ENCODE measurements at regions not wholly inside any gene's neighbourhood (a gene's known extent, or its start where the extent isn't known, plus 50 kb on each side); places are given as distances from the start of the nearest gene placed in this dataset.

DNA sequence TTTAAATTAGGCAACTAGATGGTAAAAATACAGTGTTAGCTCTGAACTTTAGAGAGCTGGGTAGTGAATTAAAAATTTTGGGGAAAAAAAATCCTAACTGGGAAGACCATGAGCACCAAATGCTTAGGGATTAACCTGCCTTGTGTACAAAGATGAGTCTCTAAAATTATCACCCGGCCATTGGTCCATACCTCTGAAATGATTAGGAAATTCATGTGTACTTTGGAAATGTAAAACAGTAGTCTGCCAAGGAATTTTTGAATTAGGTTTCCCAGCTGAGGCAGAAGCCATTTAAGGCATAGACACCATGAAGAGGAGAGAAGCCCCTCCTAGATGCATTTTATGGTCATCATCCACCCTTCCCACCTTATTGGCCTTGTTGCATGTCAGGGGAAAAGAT is 670.5 kb upstream of the SALL1 start:
- TF ChIP-seq, protein P1, sequence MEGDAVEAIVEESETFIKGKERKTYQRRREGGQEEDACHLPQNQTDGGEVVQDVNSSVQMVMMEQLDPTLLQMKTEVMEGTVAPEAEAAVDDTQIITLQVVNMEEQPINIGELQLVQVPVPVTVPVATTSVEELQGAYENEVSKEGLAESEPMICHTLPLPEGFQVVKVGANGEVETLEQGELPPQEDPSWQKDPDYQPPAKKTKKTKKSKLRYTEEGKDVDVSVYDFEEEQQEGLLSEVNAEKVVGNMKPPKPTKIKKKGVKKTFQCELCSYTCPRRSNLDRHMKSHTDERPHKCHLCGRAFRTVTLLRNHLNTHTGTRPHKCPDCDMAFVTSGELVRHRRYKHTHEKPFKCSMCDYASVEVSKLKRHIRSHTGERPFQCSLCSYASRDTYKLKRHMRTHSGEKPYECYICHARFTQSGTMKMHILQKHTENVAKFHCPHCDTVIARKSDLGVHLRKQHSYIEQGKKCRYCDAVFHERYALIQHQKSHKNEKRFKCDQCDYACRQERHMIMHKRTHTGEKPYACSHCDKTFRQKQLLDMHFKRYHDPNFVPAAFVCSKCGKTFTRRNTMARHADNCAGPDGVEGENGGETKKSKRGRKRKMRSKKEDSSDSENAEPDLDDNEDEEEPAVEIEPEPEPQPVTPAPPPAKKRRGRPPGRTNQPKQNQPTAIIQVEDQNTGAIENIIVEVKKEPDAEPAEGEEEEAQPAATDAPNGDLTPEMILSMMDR (IDR thresholded peaks at IDR 0.05): no peak
- Histone ChIP-seq H3K27me3 (ENCODE audit: control insufficient read depth, insufficient read depth, low read length) (no peaks in the 10 kb centered on the region), H3K36me3 (ENCODE audit: control insufficient read depth, insufficient read depth, low read length) (no peaks in the 10 kb centered on the region), H2AFZ (no peak overlapping the region), H3K4me2 (ENCODE audit: low read length) (no peak overlapping the region), H3K4me3 (ENCODE audit: low read depth, low read length) (no peak overlapping the region), H3K27ac (no peak overlapping the region), H3K9ac (no peak overlapping the region), H3K4me1 (no peaks in the 10 kb centered on the region), H3K9me3 (ENCODE audit: control insufficient read depth, low read length) (no peaks in the 10 kb centered on the region), H3K79me2 (no peaks in the 10 kb centered on the region)

DNA sequence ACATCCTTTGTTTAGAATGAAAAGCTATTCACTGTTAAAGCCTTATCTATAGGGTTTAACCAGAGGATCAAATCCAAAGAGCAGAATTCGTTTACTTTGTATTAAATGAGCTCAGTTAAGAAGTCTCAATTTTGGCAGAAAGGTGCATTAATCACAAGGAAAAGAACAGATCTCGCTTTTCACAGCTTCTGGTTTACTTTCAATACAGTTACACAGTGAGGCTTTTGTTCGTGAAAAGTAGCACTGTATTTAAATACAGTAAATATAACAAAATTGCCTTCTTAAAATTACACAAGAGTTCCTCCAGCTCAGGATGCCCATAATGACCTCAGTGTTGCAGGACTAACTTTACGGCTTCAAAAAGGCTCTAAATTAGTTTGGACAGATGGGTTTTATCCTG is 669.1 kb upstream of the SALL1 start:
- H3K4me3 ChIP-seq (ENCODE audit: low read depth, low read length): no peak overlapping the region
- no peak overlapping the region for H3K27ac ChIP-seq
- TF ChIP-seq, protein P1 (IDR thresholded peaks at IDR 0.05): no peak

DNA sequence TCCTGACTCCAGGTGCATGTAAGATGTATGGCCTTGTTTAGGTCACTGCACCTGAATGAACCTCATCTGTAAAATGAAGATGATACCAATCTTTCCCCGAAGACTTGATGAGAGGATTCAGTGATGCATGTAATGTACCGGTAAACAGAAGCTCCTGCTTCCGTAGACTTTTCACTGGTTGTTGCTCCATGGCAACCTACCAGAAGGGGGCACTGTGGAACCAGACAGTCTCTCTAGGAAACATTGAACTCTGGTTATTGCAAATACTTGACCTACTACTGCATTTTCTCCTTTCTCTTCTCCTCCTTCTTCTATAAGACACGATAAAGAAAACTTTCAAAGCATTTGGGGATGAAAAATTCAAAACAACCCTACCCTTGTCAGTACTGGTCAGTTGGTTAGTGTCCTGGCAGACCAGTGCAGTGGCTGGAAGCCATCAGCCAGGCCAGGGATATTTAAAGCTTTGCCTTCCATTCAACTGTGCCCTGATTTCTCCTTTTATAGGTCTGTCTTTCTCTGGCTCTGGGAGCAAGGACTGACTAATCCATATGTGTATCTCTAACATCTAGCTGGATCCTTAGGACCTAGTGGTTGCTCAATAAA is 667.4 kb upstream of the SALL1 start:
- Histone ChIP-seq H3K4me1 (no peaks in the 10 kb centered on the region), H3K4me2 (ENCODE audit: low read length) (no peak overlapping the region), H3K36me3 (ENCODE audit: control insufficient read depth, insufficient read depth, low read length) (no peaks in the 10 kb centered on the region), H3K27me3 (ENCODE audit: control insufficient read depth, insufficient read depth, low read length) (no peaks in the 10 kb centered on the region), H3K4me3 (ENCODE audit: low read depth, low read length) (no peak overlapping the region), H3K79me2 (no peaks in the 10 kb centered on the region), H2AFZ (no peak overlapping the region), H3K27ac (no peak overlapping the region), H3K9ac (no peak overlapping the region), H3K9me3 (ENCODE audit: control insufficient read depth, low read length) (no peaks in the 10 kb centered on the region)
- TF ChIP-seq, protein P1 (IDR thresholded peaks at IDR 0.05): peak; percentile 53

More for the DNA sequence above, 669.1 kb upstream of the SALL1 start:
- no peak overlapping the region for H3K9ac ChIP-seq
- H3K9me3 ChIP-seq (ENCODE audit: control insufficient read depth, low read length): no peaks in the 10 kb centered on the region
- no peaks in the 10 kb centered on the region for H3K27me3 ChIP-seq (ENCODE audit: control insufficient read depth, insufficient read depth, low read length)
- no peak overlapping the region for H2AFZ ChIP-seq
- H3K4me2 ChIP-seq (ENCODE audit: low read length): no peak overlapping the region
- no peaks in the 10 kb centered on the region for H3K79me2 ChIP-seq
- no peaks in the 10 kb centered on the region for H3K4me1 ChIP-seq
- H3K36me3 ChIP-seq (ENCODE audit: control insufficient read depth, insufficient read depth, low read length): no peaks in the 10 kb centered on the region

DNA sequence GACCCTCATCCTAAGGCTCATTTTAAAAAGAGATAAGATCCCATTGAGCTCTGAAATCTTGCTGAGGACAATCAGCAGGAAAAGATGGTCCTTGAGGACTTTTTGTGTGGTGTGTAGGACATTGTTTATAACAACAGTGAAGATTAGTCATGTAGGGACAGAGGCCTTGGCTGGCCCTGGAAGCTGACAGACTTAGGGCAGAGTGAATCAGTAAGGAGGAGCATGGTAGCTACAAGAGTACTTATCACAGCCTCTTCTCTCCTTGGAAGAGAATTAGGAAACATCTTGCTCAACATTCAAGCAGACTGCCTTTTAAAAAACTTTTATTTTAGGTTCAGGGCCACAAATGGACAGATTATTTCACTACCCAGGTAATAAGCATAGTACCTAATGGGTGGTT is 665.9 kb upstream of the SALL1 start:
- H3K36me3 ChIP-seq (ENCODE audit: control insufficient read depth, insufficient read depth, low read length): no peaks in the 10 kb centered on the region
- TF ChIP-seq, protein P1 (IDR thresholded peaks at IDR 0.05): no peak

DNA sequence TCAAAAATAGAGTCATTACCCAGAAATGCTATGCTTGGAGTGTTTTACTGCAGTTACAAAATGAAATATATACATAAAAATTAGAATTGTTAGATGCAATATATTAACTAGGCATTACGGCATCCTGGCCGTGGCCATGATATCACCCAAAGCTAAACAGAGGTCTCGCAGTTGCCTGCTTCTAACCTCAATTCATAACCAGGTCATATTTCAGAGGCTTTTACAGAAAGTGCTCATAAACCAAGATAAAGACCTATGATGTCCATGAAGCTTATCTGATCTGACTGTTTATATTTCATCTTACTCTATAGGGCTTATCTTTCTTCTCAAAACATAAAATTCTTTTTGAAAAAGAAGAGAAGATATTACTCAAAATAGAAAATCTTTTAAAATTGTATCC is 664.5 kb upstream of the SALL1 start:
- Histone ChIP-seq H3K4me2 (ENCODE audit: low read length) (no peak overlapping the region), H3K4me1 (no peaks in the 10 kb centered on the region), H2AFZ (no peak overlapping the region)

More for the DNA sequence above, 665.9 kb upstream of the SALL1 start:
- Histone ChIP-seq H3K79me2 (no peaks in the 10 kb centered on the region), H3K4me2 (ENCODE audit: low read length) (no peak overlapping the region), H3K9ac (no peak overlapping the region), H3K27me3 (ENCODE audit: control insufficient read depth, insufficient read depth, low read length) (no peaks in the 10 kb centered on the region), H2AFZ (no peak overlapping the region), H3K9me3 (ENCODE audit: control insufficient read depth, low read length) (no peaks in the 10 kb centered on the region), H3K4me3 (ENCODE audit: low read depth, low read length) (no peak overlapping the region), H3K27ac (no peak overlapping the region), H3K4me1 (no peaks in the 10 kb centered on the region)

More for the DNA sequence above, 664.5 kb upstream of the SALL1 start:
- Histone ChIP-seq H3K9me3 (ENCODE audit: control insufficient read depth, low read length) (no peaks in the 10 kb centered on the region), H3K79me2 (no peaks in the 10 kb centered on the region), H3K36me3 (ENCODE audit: control insufficient read depth, insufficient read depth, low read length) (no peaks in the 10 kb centered on the region), H3K9ac (no peak overlapping the region), H3K27me3 (ENCODE audit: control insufficient read depth, insufficient read depth, low read length) (no peaks in the 10 kb centered on the region), H3K4me3 (ENCODE audit: low read depth, low read length) (no peak overlapping the region), H3K27ac (no peak overlapping the region)
- TF ChIP-seq, protein P1 (IDR thresholded peaks at IDR 0.05): no peak
